ENCODE measurements at regions not wholly inside any gene's neighbourhood (a gene's known extent, or its start where the extent isn't known, plus 50 kb on each side); places are given as distances from the start of the nearest gene placed in this dataset.

GRCh38 chr1:99570486-99571089 lies 75.3 kb upstream of the PALMD start:
- intact Hi-C loops (cut with DNase I) = no loop called here
- Histone ChIP-seq H3K9me3 (no peaks in the 10 kb centered on the region), H3K27ac (no peak overlapping the region), H3K27me3 (no peaks in the 10 kb centered on the region), H3K36me3 (no peaks in the 10 kb centered on the region), H3K4me3 (no peak overlapping the region), H3K4me1 (no peaks in the 10 kb centered on the region)
- TF ChIP-seq, protein P1, sequence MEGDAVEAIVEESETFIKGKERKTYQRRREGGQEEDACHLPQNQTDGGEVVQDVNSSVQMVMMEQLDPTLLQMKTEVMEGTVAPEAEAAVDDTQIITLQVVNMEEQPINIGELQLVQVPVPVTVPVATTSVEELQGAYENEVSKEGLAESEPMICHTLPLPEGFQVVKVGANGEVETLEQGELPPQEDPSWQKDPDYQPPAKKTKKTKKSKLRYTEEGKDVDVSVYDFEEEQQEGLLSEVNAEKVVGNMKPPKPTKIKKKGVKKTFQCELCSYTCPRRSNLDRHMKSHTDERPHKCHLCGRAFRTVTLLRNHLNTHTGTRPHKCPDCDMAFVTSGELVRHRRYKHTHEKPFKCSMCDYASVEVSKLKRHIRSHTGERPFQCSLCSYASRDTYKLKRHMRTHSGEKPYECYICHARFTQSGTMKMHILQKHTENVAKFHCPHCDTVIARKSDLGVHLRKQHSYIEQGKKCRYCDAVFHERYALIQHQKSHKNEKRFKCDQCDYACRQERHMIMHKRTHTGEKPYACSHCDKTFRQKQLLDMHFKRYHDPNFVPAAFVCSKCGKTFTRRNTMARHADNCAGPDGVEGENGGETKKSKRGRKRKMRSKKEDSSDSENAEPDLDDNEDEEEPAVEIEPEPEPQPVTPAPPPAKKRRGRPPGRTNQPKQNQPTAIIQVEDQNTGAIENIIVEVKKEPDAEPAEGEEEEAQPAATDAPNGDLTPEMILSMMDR (IDR thresholded peaks at IDR 0.05) = no peak
- DNase-seq (ENCODE audit: low spot score in 2 of 2) = no peak

- intact Hi-C loops (cut with DNase I) = no loop called here
- no peaks in the 10 kb centered on the region for H3K9me3 ChIP-seq
- DNase-seq (ENCODE audit: low spot score in 2 of 2) = no peak
- no peak overlapping the region for H3K27ac ChIP-seq
- no peaks in the 10 kb centered on the region for H3K36me3 ChIP-seq
- TF ChIP-seq, protein P1 (IDR thresholded peaks at IDR 0.05) = no peak
- no peaks in the 10 kb centered on the region for H3K4me1 ChIP-seq
- no peak overlapping the region for H3K4me3 ChIP-seq
- no peaks in the 10 kb centered on the region for H3K27me3 ChIP-seq
Observed at GRCh38 chr1:99571092-99571734, 74.7 kb upstream of the PALMD start.

DNA sequence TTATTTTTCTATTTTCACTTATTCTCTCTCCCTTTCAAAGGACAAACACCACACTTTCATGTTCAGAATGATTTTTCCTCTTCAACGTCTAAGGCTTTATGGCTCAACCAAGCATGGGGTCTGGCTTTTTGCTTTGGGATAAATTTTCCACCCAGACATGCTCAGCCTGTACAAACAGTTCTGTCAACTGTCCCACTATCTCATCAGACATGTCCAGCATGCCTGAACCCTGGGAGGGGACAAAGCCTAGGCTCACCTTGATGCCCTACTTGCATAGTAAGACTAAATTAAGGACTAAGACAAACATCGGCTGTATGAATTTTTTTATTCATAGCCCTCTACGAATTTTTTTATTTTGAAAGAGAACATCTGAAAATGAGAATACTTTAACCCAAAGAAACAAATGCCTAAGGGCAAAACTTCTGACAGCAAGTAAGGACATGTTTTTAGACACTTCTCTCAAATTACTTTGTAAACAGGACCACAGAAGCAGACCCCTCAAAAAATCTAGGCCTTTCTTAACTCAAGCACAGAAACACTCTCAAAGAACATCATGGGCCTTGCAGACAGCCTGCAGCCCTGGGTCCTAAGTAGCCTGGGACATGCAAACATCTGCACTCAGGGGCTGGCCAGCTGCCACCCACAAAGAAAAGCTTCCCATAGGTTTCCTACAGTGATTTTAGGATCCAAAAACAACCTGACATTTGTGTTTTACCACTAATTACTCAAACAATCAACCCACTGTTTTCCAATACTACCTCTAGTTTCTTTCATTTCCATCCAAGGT lies 72.3 kb upstream of the PALMD start:
- DNase-seq (ENCODE audit: low spot score in 2 of 2) = no peak
- intact Hi-C loops (cut with DNase I) = no loop called here
- H3K27ac ChIP-seq = no peak overlapping the region

DNA sequence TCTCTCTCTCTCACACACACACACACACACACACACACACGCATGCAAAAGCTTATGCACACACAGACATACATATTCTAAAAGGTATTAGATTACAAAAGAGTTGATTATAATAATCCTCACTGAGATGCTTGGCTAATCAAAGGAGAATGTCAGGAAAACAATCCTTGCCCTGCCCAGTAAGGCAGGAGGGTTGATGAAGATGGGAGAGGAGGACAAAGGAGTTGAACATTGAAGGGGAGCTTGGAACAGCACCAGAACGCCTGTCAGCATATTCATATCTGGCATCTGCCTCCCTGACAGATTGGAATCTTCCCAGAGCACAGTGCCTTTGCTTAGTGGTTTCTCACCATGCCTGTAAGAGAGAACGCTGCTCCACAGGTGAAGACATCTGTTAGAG lies 68.6 kb upstream of the PALMD start:
- DNase-seq (ENCODE audit: low spot score in 2 of 2) = no peak
- Histone ChIP-seq H3K4me1 (no peaks in the 10 kb centered on the region), H3K4me3 (no peak overlapping the region), H3K27me3 (no peaks in the 10 kb centered on the region), H3K36me3 (no peaks in the 10 kb centered on the region), H3K9me3 (no peaks in the 10 kb centered on the region), H3K27ac (no peak overlapping the region)
- intact Hi-C loops (cut with DNase I) = no loop called here
- TF ChIP-seq, protein P1 (IDR thresholded peaks at IDR 0.05) = no peak

More for the DNA sequence above, 72.3 kb upstream of the PALMD start:
- Histone ChIP-seq H3K4me1 (no peaks in the 10 kb centered on the region), H3K36me3 (no peaks in the 10 kb centered on the region), H3K27me3 (no peaks in the 10 kb centered on the region), H3K4me3 (no peak overlapping the region), H3K9me3 (no peaks in the 10 kb centered on the region)
- TF ChIP-seq, protein P1 (IDR thresholded peaks at IDR 0.05) = no peak

- no peak for DNase-seq (ENCODE audit: low spot score in 2 of 2)
- H3K4me1 ChIP-seq = no peaks in the 10 kb centered on the region
- intact Hi-C loops (cut with DNase I) = no loop called here
- no peaks in the 10 kb centered on the region for H3K27me3 ChIP-seq
- H3K9me3 ChIP-seq = no peaks in the 10 kb centered on the region
- H3K27ac ChIP-seq = no peak overlapping the region
- no peak overlapping the region for H3K4me3 ChIP-seq
- no peaks in the 10 kb centered on the region for H3K36me3 ChIP-seq
- TF ChIP-seq, protein P1 (IDR thresholded peaks at IDR 0.05) = no peak
Observed at GRCh38 chr1:99579691-99580172, 66.2 kb upstream of the PALMD start.

Measured in ascending aorta (tissue), 2 donors.